ENCODE measurements at regions not wholly inside any gene's neighbourhood (a gene's known extent, or its start where the extent isn't known, plus 50 kb on each side); places are given as distances from the start of the nearest gene placed in this dataset.

GRCh38 chr7:41507686-41508268 lies 195.1 kb downstream of the INHBA start:
- TF ChIP-seq CTCF (IDR thresholded peaks at IDR 0.05; ENCODE audit: insufficient read depth, low read length, poor library complexity, severe bottlenecking) (no peak), EZH2phosphoT487 (conservative IDR thresholded peaks at IDR 0.05; ENCODE audit: low read length) (no peak)

All from SU-DHL-6 (cell line).